ENCODE measurements at regions not wholly inside any gene's neighbourhood (a gene's known extent, or its start where the extent isn't known, plus 50 kb on each side); places are given as distances from the start of the nearest gene placed in this dataset.

DNA sequence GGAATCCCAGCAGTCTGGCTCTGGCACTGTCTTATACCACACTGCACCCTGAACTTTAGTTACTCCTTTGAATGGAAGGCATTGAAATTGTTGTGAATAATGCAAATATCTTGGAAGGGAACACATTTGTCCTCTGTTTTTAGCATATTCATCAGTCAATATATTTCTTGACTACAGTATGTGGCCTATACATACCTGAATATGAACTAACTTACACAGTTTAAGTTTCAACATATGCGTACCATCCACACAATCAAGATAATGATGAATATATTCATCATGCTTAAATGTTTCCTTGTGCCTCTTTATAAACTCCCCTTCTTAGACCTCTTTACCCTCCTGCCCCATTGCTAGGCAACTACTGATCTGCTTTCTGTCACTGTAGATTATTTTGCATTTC lies 145.7 kb upstream of the ESX1 start:
- TF ChIP-seq EP300 (IDR thresholded peaks at IDR 0.05; ENCODE audit: low read depth in 2 of 2, low read length in 2 of 2) (no peak), EP300 (CRISPR knock-in tag; IDR thresholded peaks at IDR 0.05; ENCODE audit: borderline replicate concordance) (no peak), KDM5A (IDR thresholded peaks at IDR 0.05; ENCODE audit: borderline replicate concordance, low read length) (no peak), NFE2L2 (IDR thresholded peaks at IDR 0.05; ENCODE audit: low read length) (no peak), POLR2A (IDR thresholded peaks at IDR 0.05; ENCODE audit: insufficient read depth in 1 of 2, low read depth in 2 of 2, low read length in 2 of 2) (no peak), THYN1 (CRISPR knock-in tag; IDR thresholded peaks at IDR 0.05; ENCODE audit: borderline replicate concordance, low read depth) (no peak), SMC3 (IDR thresholded peaks at IDR 0.05; ENCODE audit: low read length) (no peak)
- TF ChIP-seq, protein P1, sequence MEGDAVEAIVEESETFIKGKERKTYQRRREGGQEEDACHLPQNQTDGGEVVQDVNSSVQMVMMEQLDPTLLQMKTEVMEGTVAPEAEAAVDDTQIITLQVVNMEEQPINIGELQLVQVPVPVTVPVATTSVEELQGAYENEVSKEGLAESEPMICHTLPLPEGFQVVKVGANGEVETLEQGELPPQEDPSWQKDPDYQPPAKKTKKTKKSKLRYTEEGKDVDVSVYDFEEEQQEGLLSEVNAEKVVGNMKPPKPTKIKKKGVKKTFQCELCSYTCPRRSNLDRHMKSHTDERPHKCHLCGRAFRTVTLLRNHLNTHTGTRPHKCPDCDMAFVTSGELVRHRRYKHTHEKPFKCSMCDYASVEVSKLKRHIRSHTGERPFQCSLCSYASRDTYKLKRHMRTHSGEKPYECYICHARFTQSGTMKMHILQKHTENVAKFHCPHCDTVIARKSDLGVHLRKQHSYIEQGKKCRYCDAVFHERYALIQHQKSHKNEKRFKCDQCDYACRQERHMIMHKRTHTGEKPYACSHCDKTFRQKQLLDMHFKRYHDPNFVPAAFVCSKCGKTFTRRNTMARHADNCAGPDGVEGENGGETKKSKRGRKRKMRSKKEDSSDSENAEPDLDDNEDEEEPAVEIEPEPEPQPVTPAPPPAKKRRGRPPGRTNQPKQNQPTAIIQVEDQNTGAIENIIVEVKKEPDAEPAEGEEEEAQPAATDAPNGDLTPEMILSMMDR (CRISPR knock-in tag; IDR thresholded peaks at IDR 0.05), result no peak
